GM12878 (cell line): ENCODE measurements at regions not wholly inside any gene's neighbourhood (a gene's known extent, or its start where the extent isn't known, plus 50 kb on each side); places are given as distances from the start of the nearest gene placed in this dataset.

Experiments used
- ATAC-seq: fragments of 200-7000 bp; cut with Tn5 transposase; 3 replicates; pipeline ENCODE4 v1.9.1; 2020; ENCODE audit warnings: mild to moderate bottlenecking, moderate library complexity
- BruUV-seq: library from RNA; stranded (reverse); fragments of 400-500 nt; replicated peaks from 2 replicates; lab custom pipeline; 2021; lab: Mats Ljungman, UMichigan
- CTCF ChIA-PET: fragments of 300-600 bp; sonication (Branson Sonifier 250); formaldehyde crosslinking; extraction: SDS; loops from one replicate; lab custom pipeline; 2021; ENCODE audit warnings: inconsistent platforms; lab: Yijun Ruan, JAX
- POLR2A ChIA-PET: fragments of 350-600 bp; formaldehyde crosslinking; extraction: SDS; loops from one replicate; lab custom pipeline; 2021; ENCODE audit warnings: inconsistent platforms; lab: Charles Lee
- RAD21 ChIA-PET: fragments of 300-600 bp; sonication (Branson Sonifier 250); formaldehyde crosslinking; loops from one replicate; lab custom pipeline; 2023; ENCODE audit warnings: antibody characterized with exemption; ENCODE audit not compliant: unreplicated experiment; lab: Charles Lee
- SMC1A ChIA-PET: fragments of 300-600 bp; sonication (Branson Sonifier 250); formaldehyde crosslinking; loops from one replicate; lab custom pipeline; 2023; ENCODE audit not compliant: unreplicated experiment, uncharacterized antibody; lab: Charles Lee
- DNase-seq: peaks from one replicate; pipeline ENCODE4 v3.0.0-alpha.2; 2011; ENCODE audit warnings: low read depth, low spot score
- FAIRE-seq: peaks from 3 replicates; lab custom pipeline; 2011; peaks lifted over from hg19 to GRCh38; lab: Jason Lieb, UNC
- H2AFZ ChIP-seq: 2 replicates; pipeline ENCODE4 v1.6.0; 2011; ENCODE audit warnings: low read depth, low read length, control low read depth; ENCODE audit not compliant: control insufficient read depth
- H3K27ac ChIP-seq: 2 replicates; pipeline ENCODE4 v1.5.1; 2011; ENCODE audit warnings: control low read depth; ENCODE audit not compliant: control insufficient read depth, insufficient read depth
- H3K27me3 ChIP-seq, 2 experiments: replicated peaks in 1 of 2; 2 replicates each; pipeline versions ENCODE4 v1.6.0 to v1.6.1; 2011; ENCODE audit warnings: low read length in 1 of 2; ENCODE audit not compliant: control insufficient read depth in 2 of 2, insufficient read depth in 2 of 2
- H3K36me3 ChIP-seq, 2 experiments: 2 replicates each; pipeline ENCODE4 v1.5.1; 2011; ENCODE audit warnings: low read length in 1 of 2; ENCODE audit not compliant: control insufficient read depth in 2 of 2, insufficient read depth in 2 of 2
- H3K4me1 ChIP-seq: 2 replicates; pipeline ENCODE4 v1.6.1; 2011; ENCODE audit warnings: mild to moderate bottlenecking, low read length, moderate library complexity, mixed read lengths; ENCODE audit not compliant: control insufficient read depth, insufficient read depth
- H3K4me2 ChIP-seq: 2 replicates; pipeline ENCODE4 v1.6.0; 2011; ENCODE audit warnings: control low read depth; ENCODE audit not compliant: control insufficient read depth, insufficient read depth
- H3K4me3 ChIP-seq: fragments of 200-600 bp; sonication (generic); 2 replicates; pipeline ENCODE4 v1.5.1; 2016
- H3K79me2 ChIP-seq: 2 replicates; pipeline ENCODE4 v1.6.0; 2011; ENCODE audit warnings: low read length; ENCODE audit not compliant: control insufficient read depth, insufficient read depth
- H3K9ac ChIP-seq: 2 replicates; pipeline ENCODE4 v1.8.0; 2011; ENCODE audit warnings: low read length, control low read depth, mixed read lengths; ENCODE audit not compliant: control insufficient read depth, insufficient read depth
- H3K9me3 ChIP-seq: replicated peaks from 3 replicates; pipeline ENCODE4 v1.5.1; 2011; ENCODE audit warnings: mild to moderate bottlenecking, low read length; ENCODE audit not compliant: control insufficient read depth, insufficient read depth
- H4K20me1 ChIP-seq: 2 replicates; pipeline ENCODE4 v1.6.0; 2011; ENCODE audit not compliant: control insufficient read depth, insufficient read depth
- DPF2 ChIP-seq: fragments of 450-650 bp; IDR thresholded peaks from 2 replicates; pipeline ENCODE4 v1.6.1; 2017; ENCODE audit warnings: mild to moderate bottlenecking
- NFXL1 ChIP-seq: fragments of 450-650 bp; IDR thresholded peaks from 2 replicates; pipeline ENCODE4 v1.6.1; 2017; ENCODE audit warnings: antibody characterized with exemption, mild to moderate bottlenecking, borderline replicate concordance
- WGBS: methylation state at CpG from one replicate; pipeline ENCODE4 v1.1.6; 2016; ENCODE audit warnings: low lambda C conversion rate; ENCODE audit not compliant: insufficient replicate concordance, insufficient coverage; ENCODE audit errors: missing lambda C conversion rate; 5-methylcytosine and 5-hydroxymethylcytosine counted together
- in situ Hi-C: fragments of 300-500 bp; cut with MboI; formaldehyde crosslinking; loops from 9 replicates; pipeline ENCODE4 v1.14.3; 2018; ENCODE audit warnings: mixed read lengths
- intact Hi-C: fragments of 100-400 bp; cut with micrococcal nuclease; formaldehyde crosslinking; loops from one replicate; pipeline ENCODE4 v1.14.2; 2022; ENCODE audit not compliant: unreplicated experiment

DNA sequence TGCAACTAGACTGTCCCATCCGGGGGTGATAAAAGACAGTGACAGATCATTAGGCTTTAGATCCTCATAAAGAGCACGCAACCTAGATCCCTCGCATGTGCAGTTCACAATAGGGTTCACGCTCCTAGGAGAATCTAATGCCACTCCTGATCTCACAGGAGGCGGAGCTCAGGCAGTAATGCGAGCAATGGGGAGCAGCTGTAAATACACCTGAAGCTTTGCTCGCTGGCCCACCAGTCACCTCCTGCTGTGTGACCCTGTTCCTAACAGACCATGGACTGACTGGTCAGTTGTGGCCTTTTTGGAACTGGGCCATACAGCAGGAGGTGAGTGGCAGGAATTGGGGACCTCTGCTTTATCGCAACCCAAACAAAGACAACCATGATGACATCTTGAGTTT is 173.2 kb downstream of the DLEU7 start:
- no TSS peak for BruUV-seq
- H3K36me3 ChIP-seq, result no peaks in the 10 kb centered on the region
- no peaks in the 10 kb centered on the region for H3K79me2 ChIP-seq
- DNase-seq, result no peak
- WGBS, result 45% methylated on average over 8 of the region's 8 CpGs
- TF ChIP-seq NFXL1, result no peak
- H3K4me3 ChIP-seq, result no peak overlapping the region
- no peak for ATAC-seq
- SMC1A ChIA-PET, result no interaction called here
- no peaks in the 10 kb centered on the region for H3K27me3 ChIP-seq
- peaks cover 6% of the 10 kb centered on the region; the same call in 2 of the 3 replicates for H3K9me3 ChIP-seq
- H3K4me2 ChIP-seq, result no peak overlapping the region
- in situ Hi-C loops, result no loop called here
- H2AFZ ChIP-seq, result no peak overlapping the region
- no peaks in the 10 kb centered on the region for H3K4me1 ChIP-seq
- POLR2A ChIA-PET, result no interaction called here
- intact Hi-C loops, result no loop called here
- CTCF ChIA-PET, result no interaction called here
- H3K27ac ChIP-seq, result no peak overlapping the region
- RAD21 ChIA-PET, result no interaction called here
- no peak overlapping the region for H3K9ac ChIP-seq
- H4K20me1 ChIP-seq, result no peaks in the 10 kb centered on the region
- FAIRE-seq, result no peak

DNA sequence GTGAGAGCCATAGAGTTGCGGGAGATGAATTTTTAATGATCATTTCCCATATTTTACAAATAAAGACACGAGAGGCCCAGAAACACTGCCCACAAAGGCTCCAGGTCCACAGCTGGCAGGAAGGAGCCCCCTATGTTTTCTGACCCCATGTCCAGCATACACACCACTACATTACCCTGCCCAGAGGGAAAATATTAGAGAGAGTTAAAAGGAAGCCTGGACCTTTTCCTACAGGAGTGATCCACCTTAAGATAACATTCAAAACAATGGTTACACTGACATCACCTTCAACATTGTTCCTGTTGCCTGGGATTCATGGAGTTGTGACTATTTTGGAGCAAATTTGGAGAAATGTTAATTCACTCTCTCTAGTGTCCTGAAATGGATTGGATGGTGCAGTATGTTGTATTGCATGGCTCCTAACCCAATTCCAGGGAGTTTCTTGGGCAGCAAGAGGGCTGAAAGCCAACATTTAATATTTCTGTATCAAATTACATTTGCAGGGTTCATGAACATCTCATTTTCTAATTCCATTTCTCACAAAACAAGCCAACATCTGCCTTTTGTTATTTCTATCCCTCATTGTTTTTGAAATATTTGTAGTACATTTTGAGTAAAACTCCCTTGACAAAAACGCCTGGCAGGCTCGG is 172.5 kb downstream of the DLEU7 start:
- DNase-seq, result no peak
- Histone ChIP-seq H3K36me3 (no peaks in the 10 kb centered on the region), H3K4me3 (no peak overlapping the region), H4K20me1 (no peaks in the 10 kb centered on the region), H3K9me3 (peaks cover 4% of the 10 kb centered on the region; the same call in 2 of the 3 replicates), H3K4me2 (no peak overlapping the region), H3K79me2 (no peaks in the 10 kb centered on the region), H3K27me3 (no peaks in the 10 kb centered on the region), H2AFZ (no peak overlapping the region), H3K27ac (no peak overlapping the region), H3K4me1 (no peaks in the 10 kb centered on the region), H3K9ac (no peak overlapping the region)
- WGBS, result 42% methylated on average over 4 of the region's 4 CpGs
- POLR2A ChIA-PET, result no interaction called here
- ATAC-seq, result no peak
- in situ Hi-C loops (no loop called here), intact Hi-C loops (no loop called here)
- SMC1A ChIA-PET, result no interaction called here
- RAD21 ChIA-PET, result no interaction called here
- BruUV-seq, result no TSS peak
- no peak for FAIRE-seq
- CTCF ChIA-PET, result no interaction called here
- no peak for TF ChIP-seq DPF2
